Dendritic cell treated with granulocyte-macrophage colony-stimulating factor and Interleukin-4, amounts not matched to agents 40 ng/mL and 50 ng/mL, for 4 days (primary cell): ENCODE measurements at regions not wholly inside any gene's neighbourhood (a gene's known extent, or its start where the extent isn't known, plus 50 kb on each side); places are given as distances from the start of the nearest gene placed in this dataset.

ENCODE experiments used
- H3K27ac Mint-ChIP-seq: one replicate; pipeline ENCODE4 v1.8.0; 2022; ENCODE audit warnings: mild to moderate bottlenecking, mixed read lengths
- H3K27me3 Mint-ChIP-seq: one replicate; pipeline ENCODE4 v1.8.0; 2022; ENCODE audit warnings: mild to moderate bottlenecking, mixed read lengths
- H3K36me3 Mint-ChIP-seq: one replicate; pipeline ENCODE4 v1.8.0; 2022; ENCODE audit warnings: low read depth, mixed read lengths
- H3K4me1 Mint-ChIP-seq: one replicate; pipeline ENCODE4 v1.8.0; 2022; ENCODE audit warnings: low read depth, mixed read lengths
- H3K4me3 Mint-ChIP-seq: one replicate; pipeline ENCODE4 v1.8.0; 2022; ENCODE audit warnings: mild to moderate bottlenecking, moderate library complexity, mixed read lengths
- H3K9me3 Mint-ChIP-seq: one replicate; pipeline ENCODE4 v1.8.0; 2022; ENCODE audit warnings: mixed read lengths
- intact Hi-C: fragments of 100-400 bp; cut with micrococcal nuclease; formaldehyde crosslinking; loops from one replicate; pipeline ENCODE4 v1.15.0; 2022

GRCh38 chr5:85849411-85849810 lies 768.3 kb upstream of the COX7C start:
- H3K4me1 Mint-ChIP-seq: no peaks in the 10 kb centered on the region
- intact Hi-C loops: no loop called here
- no peak overlapping the region for H3K27ac Mint-ChIP-seq
- H3K4me3 Mint-ChIP-seq: no peak overlapping the region
- H3K36me3 Mint-ChIP-seq: no peaks in the 10 kb centered on the region
- no peaks in the 10 kb centered on the region for H3K27me3 Mint-ChIP-seq
- H3K9me3 Mint-ChIP-seq: peaks cover 11% of the 10 kb centered on the region

GRCh38 chr5:85865296-85865695 lies 752.4 kb upstream of the COX7C start:
- Mint-ChIP-seq H3K4me3 (no peak overlapping the region), H3K4me1 (no peaks in the 10 kb centered on the region), H3K9me3 (peaks cover 9% of the 10 kb centered on the region), H3K27me3 (no peaks in the 10 kb centered on the region), H3K27ac (no peak overlapping the region), H3K36me3 (no peaks in the 10 kb centered on the region)
- intact Hi-C loops: no loop called here

- H3K27me3 Mint-ChIP-seq: no peaks in the 10 kb centered on the region
- H3K36me3 Mint-ChIP-seq: no peaks in the 10 kb centered on the region
- peaks cover 9% of the 10 kb centered on the region for H3K9me3 Mint-ChIP-seq
- no peak overlapping the region for H3K4me3 Mint-ChIP-seq
- no peak overlapping the region for H3K27ac Mint-ChIP-seq
- no peaks in the 10 kb centered on the region for H3K4me1 Mint-ChIP-seq
- intact Hi-C loops: no loop called here
Observed at GRCh38 chr5:85868070-85868469, 749.7 kb upstream of the COX7C start.

GRCh38 chr5:85893996-85894395 lies 723.7 kb upstream of the COX7C start:
- Mint-ChIP-seq H3K27me3 (no peaks in the 10 kb centered on the region), H3K4me3 (no peak overlapping the region), H3K36me3 (no peaks in the 10 kb centered on the region), H3K27ac (no peak overlapping the region), H3K9me3 (no peaks in the 10 kb centered on the region), H3K4me1 (no peaks in the 10 kb centered on the region)
- intact Hi-C loops: no loop called here

GRCh38 chr5:85896514-85896913 lies 721.2 kb upstream of the COX7C start:
- H3K4me3 Mint-ChIP-seq: no peak overlapping the region
- H3K36me3 Mint-ChIP-seq: no peaks in the 10 kb centered on the region
- H3K27me3 Mint-ChIP-seq: no peaks in the 10 kb centered on the region
- no peaks in the 10 kb centered on the region for H3K9me3 Mint-ChIP-seq
- H3K4me1 Mint-ChIP-seq: no peaks in the 10 kb centered on the region
- intact Hi-C loops: no loop called here
- H3K27ac Mint-ChIP-seq: no peak overlapping the region

GRCh38 chr5:85906460-85906859 lies 711.3 kb upstream of the COX7C start:
- Mint-ChIP-seq H3K9me3 (no peaks in the 10 kb centered on the region), H3K27me3 (no peaks in the 10 kb centered on the region)

GRCh38 chr5:85910335-85910734 lies 707.4 kb upstream of the COX7C start:
- no peaks in the 10 kb centered on the region for H3K4me1 Mint-ChIP-seq
- H3K27ac Mint-ChIP-seq: no peak overlapping the region
- intact Hi-C loops: no loop called here
- no peaks in the 10 kb centered on the region for H3K27me3 Mint-ChIP-seq
- no peaks in the 10 kb centered on the region for H3K9me3 Mint-ChIP-seq
- no peak overlapping the region for H3K4me3 Mint-ChIP-seq
- H3K36me3 Mint-ChIP-seq: no peaks in the 10 kb centered on the region

More at GRCh38 chr5:85906460-85906859, 711.3 kb upstream of the COX7C start:
- Mint-ChIP-seq H3K36me3 (no peaks in the 10 kb centered on the region), H3K4me1 (no peaks in the 10 kb centered on the region), H3K4me3 (no peak overlapping the region), H3K27ac (no peak overlapping the region)
- intact Hi-C loops: no loop called here

- intact Hi-C loops: no loop called here
- Mint-ChIP-seq H3K9me3 (peaks cover 45% of the 10 kb centered on the region), H3K36me3 (no peaks in the 10 kb centered on the region), H3K4me1 (no peaks in the 10 kb centered on the region), H3K27ac (no peak overlapping the region), H3K27me3 (no peaks in the 10 kb centered on the region), H3K4me3 (no peak overlapping the region)
Observed at GRCh38 chr5:85920984-85921383, 696.8 kb upstream of the COX7C start.

- Mint-ChIP-seq H3K27me3 (no peaks in the 10 kb centered on the region), H3K27ac (no peak overlapping the region), H3K4me1 (no peaks in the 10 kb centered on the region), H3K4me3 (no peak overlapping the region), H3K9me3 (peaks cover 45% of the 10 kb centered on the region), H3K36me3 (no peaks in the 10 kb centered on the region)
- intact Hi-C loops: no loop called here
Observed at GRCh38 chr5:85921590-85921989, 696.2 kb upstream of the COX7C start.

- no peak overlapping the region for H3K4me3 Mint-ChIP-seq
- no peaks in the 10 kb centered on the region for H3K4me1 Mint-ChIP-seq
- no peaks in the 10 kb centered on the region for H3K27me3 Mint-ChIP-seq
- peaks cover 23% of the 10 kb centered on the region for H3K9me3 Mint-ChIP-seq
- H3K27ac Mint-ChIP-seq: no peak overlapping the region
- intact Hi-C loops: no loop called here
- H3K36me3 Mint-ChIP-seq: no peaks in the 10 kb centered on the region
Observed at GRCh38 chr5:85927632-85928031, 690.1 kb upstream of the COX7C start.

- no peak overlapping the region for H3K4me3 Mint-ChIP-seq
- no peaks in the 10 kb centered on the region for H3K36me3 Mint-ChIP-seq
- intact Hi-C loops: no loop called here
- H3K9me3 Mint-ChIP-seq: peaks cover 6% of the 10 kb centered on the region
- no peaks in the 10 kb centered on the region for H3K27me3 Mint-ChIP-seq
- H3K4me1 Mint-ChIP-seq: no peaks in the 10 kb centered on the region
- no peak overlapping the region for H3K27ac Mint-ChIP-seq
Observed at GRCh38 chr5:85929713-85930112, 688.0 kb upstream of the COX7C start.

GRCh38 chr5:85931220-85931619 lies 686.5 kb upstream of the COX7C start:
- H3K27ac Mint-ChIP-seq: no peak overlapping the region
- H3K36me3 Mint-ChIP-seq: no peaks in the 10 kb centered on the region
- intact Hi-C loops: no loop called here
- no peak overlapping the region for H3K4me3 Mint-ChIP-seq
- no peaks in the 10 kb centered on the region for H3K27me3 Mint-ChIP-seq
- H3K4me1 Mint-ChIP-seq: no peaks in the 10 kb centered on the region
- peaks cover 6% of the 10 kb centered on the region for H3K9me3 Mint-ChIP-seq

GRCh38 chr5:85938201-85938600 lies 679.5 kb upstream of the COX7C start:
- H3K4me1 Mint-ChIP-seq: no peaks in the 10 kb centered on the region
- no peaks in the 10 kb centered on the region for H3K27me3 Mint-ChIP-seq
- no peaks in the 10 kb centered on the region for H3K36me3 Mint-ChIP-seq
- no peak overlapping the region for H3K4me3 Mint-ChIP-seq
- H3K27ac Mint-ChIP-seq: no peak overlapping the region
- intact Hi-C loops: no loop called here
- no peaks in the 10 kb centered on the region for H3K9me3 Mint-ChIP-seq

GRCh38 chr5:85951707-85952210 lies 666.0 kb upstream of the COX7C start:
- Mint-ChIP-seq H3K4me3 (no peak overlapping the region), H3K36me3 (no peaks in the 10 kb centered on the region), H3K27me3 (no peaks in the 10 kb centered on the region), H3K4me1 (no peaks in the 10 kb centered on the region), H3K27ac (no peak overlapping the region), H3K9me3 (no peaks in the 10 kb centered on the region)
- intact Hi-C loops: no loop called here

- no peak overlapping the region for H3K4me3 Mint-ChIP-seq
- H3K27ac Mint-ChIP-seq: no peak overlapping the region
- H3K27me3 Mint-ChIP-seq: no peaks in the 10 kb centered on the region
- H3K9me3 Mint-ChIP-seq: no peaks in the 10 kb centered on the region
- no peaks in the 10 kb centered on the region for H3K4me1 Mint-ChIP-seq
- intact Hi-C loops: no loop called here
- no peaks in the 10 kb centered on the region for H3K36me3 Mint-ChIP-seq
Observed at GRCh38 chr5:85952680-85953079, 665.1 kb upstream of the COX7C start.
